ENCODE measurements at regions not wholly inside any gene's neighbourhood (a gene's known extent, or its start where the extent isn't known, plus 50 kb on each side); places are given as distances from the start of the nearest gene placed in this dataset.

DNA sequence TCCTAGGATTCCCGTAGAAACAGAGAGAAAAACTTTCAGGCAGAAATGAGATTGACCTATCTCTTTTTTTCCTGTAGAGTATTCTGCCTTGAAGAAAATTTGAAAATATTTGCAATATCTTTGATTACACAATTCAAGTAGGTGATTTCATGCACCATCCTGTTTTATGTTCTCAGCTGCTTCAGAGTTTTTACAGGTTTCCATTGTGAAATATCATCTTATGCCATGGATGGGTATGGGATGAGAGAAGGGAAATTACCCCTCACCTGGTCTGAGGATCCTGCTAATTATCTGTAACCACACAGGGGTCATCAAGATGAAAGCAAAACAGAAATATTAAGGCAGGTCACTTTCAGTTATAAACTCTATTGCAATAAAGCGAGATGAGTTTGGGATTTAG, 264.8 kb downstream of the TXNL1 start:
- no peaks in the 10 kb centered on the region for H3K4me1 ChIP-seq
- WGBS, 3 donors: 63 to 90% (median 66%) methylated on average over 2 of the region's 2 CpGs
- no peak overlapping the region for H3K27ac ChIP-seq
- DNase-seq: no peak
- H3K9me3 ChIP-seq: no peaks in the 10 kb centered on the region
- H3K27me3 ChIP-seq (ENCODE audit: insufficient read depth in 3 of 3, low read length in 2 of 3): peaks cover 0 to 3% (median 0%) of the 10 kb centered on the region in 3 donors
- H3K4me3 ChIP-seq: no peak overlapping the region
- TF ChIP-seq, protein P1, sequence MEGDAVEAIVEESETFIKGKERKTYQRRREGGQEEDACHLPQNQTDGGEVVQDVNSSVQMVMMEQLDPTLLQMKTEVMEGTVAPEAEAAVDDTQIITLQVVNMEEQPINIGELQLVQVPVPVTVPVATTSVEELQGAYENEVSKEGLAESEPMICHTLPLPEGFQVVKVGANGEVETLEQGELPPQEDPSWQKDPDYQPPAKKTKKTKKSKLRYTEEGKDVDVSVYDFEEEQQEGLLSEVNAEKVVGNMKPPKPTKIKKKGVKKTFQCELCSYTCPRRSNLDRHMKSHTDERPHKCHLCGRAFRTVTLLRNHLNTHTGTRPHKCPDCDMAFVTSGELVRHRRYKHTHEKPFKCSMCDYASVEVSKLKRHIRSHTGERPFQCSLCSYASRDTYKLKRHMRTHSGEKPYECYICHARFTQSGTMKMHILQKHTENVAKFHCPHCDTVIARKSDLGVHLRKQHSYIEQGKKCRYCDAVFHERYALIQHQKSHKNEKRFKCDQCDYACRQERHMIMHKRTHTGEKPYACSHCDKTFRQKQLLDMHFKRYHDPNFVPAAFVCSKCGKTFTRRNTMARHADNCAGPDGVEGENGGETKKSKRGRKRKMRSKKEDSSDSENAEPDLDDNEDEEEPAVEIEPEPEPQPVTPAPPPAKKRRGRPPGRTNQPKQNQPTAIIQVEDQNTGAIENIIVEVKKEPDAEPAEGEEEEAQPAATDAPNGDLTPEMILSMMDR (IDR thresholded peaks at IDR 0.05): no peak
- intact Hi-C loops (cut with DNase I): no loop called here
- ATAC-seq: no peak
- no peaks in the 10 kb centered on the region for H3K36me3 ChIP-seq (ENCODE audit: insufficient read depth in 1 of 2, low read depth in 1 of 2)

DNA sequence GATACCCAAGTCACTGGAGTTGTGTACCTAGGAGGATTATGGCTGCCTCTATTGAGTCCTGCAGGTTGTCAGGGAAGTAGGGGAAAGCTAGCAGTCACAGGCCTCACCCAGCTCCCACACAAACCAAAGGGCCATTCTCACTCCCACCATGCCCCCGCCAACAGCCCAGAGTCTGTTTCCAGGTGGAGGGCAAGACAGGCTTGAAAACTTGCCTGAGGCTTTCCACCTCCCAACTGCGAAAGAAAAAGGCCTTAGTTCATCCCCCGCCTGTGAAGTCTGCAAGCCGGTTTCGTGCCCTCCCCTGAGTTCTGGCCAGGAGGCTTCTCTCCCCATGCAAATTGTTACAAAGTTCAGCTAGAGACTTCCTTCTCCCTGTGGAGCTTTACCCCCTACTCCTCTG, 270.3 kb downstream of the TXNL1 start:
- Histone ChIP-seq H3K4me1 (no peaks in the 10 kb centered on the region), H3K27ac (no peak overlapping the region), H3K9me3 (no peaks in the 10 kb centered on the region), H3K27me3 (ENCODE audit: insufficient read depth in 3 of 3, low read length in 2 of 3) (no peaks in the 10 kb centered on the region), H3K4me3 (no peak overlapping the region), H3K36me3 (ENCODE audit: insufficient read depth in 1 of 2, low read depth in 1 of 2) (no peaks in the 10 kb centered on the region)
- no peak for ATAC-seq
- TF ChIP-seq, protein P1 (IDR thresholded peaks at IDR 0.05): no peak
- no peak for DNase-seq
- WGBS, 3 donors: 95 to 98% (median 98%) methylated on average over 5 of the region's 5 CpGs
- intact Hi-C loops (cut with DNase I): no loop called here

DNA sequence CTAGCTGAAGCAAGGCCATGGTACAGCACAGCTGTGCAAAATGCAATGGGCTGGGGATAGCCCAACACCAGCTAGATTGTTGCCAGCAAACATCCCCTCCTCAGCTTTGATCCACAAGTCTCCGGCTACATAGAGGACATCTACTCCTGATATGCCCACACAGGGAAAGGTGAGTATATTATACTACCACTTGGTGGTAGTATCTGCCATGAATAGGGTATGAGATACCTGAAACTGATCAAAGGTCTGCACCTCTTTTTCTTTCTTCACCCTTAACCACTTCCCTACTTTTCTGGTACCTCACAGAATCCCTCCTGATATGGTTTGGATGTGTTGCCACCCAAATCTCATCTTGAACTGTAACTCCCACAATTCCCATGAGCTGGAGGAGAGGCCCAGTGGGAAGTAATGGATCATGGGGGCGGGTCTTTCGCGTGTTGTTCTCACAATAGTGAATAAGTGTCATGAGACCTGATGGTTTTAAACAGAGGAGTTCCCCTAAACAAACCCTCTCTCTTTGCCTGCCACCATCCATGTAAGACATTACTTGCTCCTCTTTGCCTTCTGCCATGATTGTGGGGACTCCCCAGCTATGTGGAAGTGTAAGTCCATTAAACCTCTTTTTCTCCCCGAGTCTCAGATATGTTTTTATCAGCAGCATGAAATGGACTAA, 279.6 kb downstream of the TXNL1 start:
- no peak overlapping the region for H3K4me3 ChIP-seq
- intact Hi-C loops (cut with DNase I): no loop called here
- no peaks in the 10 kb centered on the region for H3K36me3 ChIP-seq (ENCODE audit: insufficient read depth in 1 of 2, low read depth in 1 of 2)
- peaks cover 12% of the 10 kb centered on the region for H3K9me3 ChIP-seq
- H3K4me1 ChIP-seq: no peaks in the 10 kb centered on the region
- ATAC-seq: no peak
- no peak for DNase-seq
- H3K27me3 ChIP-seq (ENCODE audit: insufficient read depth in 3 of 3, low read length in 2 of 3): no peaks in the 10 kb centered on the region
- TF ChIP-seq, protein P1 (IDR thresholded peaks at IDR 0.05): no peak
- H3K27ac ChIP-seq: no peak overlapping the region
- 83 to 90% (median 86%) methylated on average over 5 of the region's 5 CpGs for WGBS, 3 donors

DNA sequence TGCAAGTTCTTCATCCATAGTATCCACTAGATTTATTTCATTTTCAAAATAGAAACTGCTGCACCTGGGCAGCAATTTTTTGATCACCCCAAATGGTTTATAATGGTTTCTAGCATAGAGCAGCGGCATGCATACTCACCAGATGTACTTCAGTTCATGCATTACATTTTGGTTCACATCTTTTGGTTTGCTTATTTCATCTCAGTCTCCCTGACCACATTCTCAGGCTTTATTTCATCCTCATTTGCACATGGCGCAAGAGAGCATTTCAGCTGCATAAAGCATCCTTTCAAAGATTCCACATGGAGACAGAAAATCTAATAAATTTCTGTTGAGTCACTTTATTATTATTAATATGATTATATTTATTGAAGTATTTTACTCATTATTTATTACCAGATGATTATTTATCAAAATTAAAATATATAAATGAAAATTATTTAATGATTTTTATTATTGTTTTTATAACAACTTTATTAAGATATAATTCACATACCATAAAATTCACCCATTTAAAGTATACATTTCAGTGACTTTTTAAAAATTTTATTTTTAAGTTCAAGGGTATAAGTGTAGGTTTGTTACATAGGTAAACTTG, 284.6 kb downstream of the TXNL1 start:
- no peaks in the 10 kb centered on the region for H3K4me1 ChIP-seq
- H3K27me3 ChIP-seq (ENCODE audit: insufficient read depth in 3 of 3, low read length in 2 of 3): no peaks in the 10 kb centered on the region
- TF ChIP-seq, protein P1 (IDR thresholded peaks at IDR 0.05): no peak
- no peaks in the 10 kb centered on the region for H3K36me3 ChIP-seq (ENCODE audit: insufficient read depth in 1 of 2, low read depth in 1 of 2)
- H3K9me3 ChIP-seq: no peaks in the 10 kb centered on the region
- no peak overlapping the region for H3K4me3 ChIP-seq
- no peak overlapping the region for H3K27ac ChIP-seq
- ATAC-seq (no peak), DNase-seq (no peak)
- 91 to 96% (median 92%) methylated on average over 2 of the region's 2 CpGs for WGBS, 3 donors
- intact Hi-C loops (cut with DNase I): no loop called here

All from psoas muscle (tissue), 7 donors.